Osteocyte (in vitro differentiated cells): ENCODE measurements at regions not wholly inside any gene's neighbourhood (a gene's known extent, or its start where the extent isn't known, plus 50 kb on each side); places are given as distances from the start of the nearest gene placed in this dataset.
"Not testable (repeated sequence)": the region's sequence is repeated elsewhere in the genome, so short reads cannot be mapped to it uniquely, and the experiment has no call there.

ENCODE experiments used
- DNase-seq: peaks from one replicate; pipeline ENCODE4 v3.0.0; 2021; ENCODE audit warnings: mixed read lengths; ENCODE audit not compliant: unreplicated experiment; ENCODE audit errors: extremely low spot score
- H3K27ac Mint-ChIP-seq: one replicate; pipeline ENCODE4 v1.8.0; 2021; ENCODE audit warnings: mild to moderate bottlenecking, mixed read lengths; ENCODE audit not compliant: unreplicated experiment
- H3K27me3 Mint-ChIP-seq: one replicate; pipeline ENCODE4 v1.8.0; 2021; ENCODE audit warnings: mixed read lengths; ENCODE audit not compliant: unreplicated experiment
- H3K36me3 Mint-ChIP-seq: one replicate; pipeline ENCODE4 v1.8.0; 2021; ENCODE audit warnings: mixed read lengths; ENCODE audit not compliant: unreplicated experiment
- H3K4me1 Mint-ChIP-seq: one replicate; pipeline ENCODE4 v1.8.0; 2021; ENCODE audit warnings: mixed read lengths; ENCODE audit not compliant: unreplicated experiment
- H3K4me3 Mint-ChIP-seq: one replicate; pipeline ENCODE4 v1.8.0; 2021; ENCODE audit warnings: mild to moderate bottlenecking, moderate library complexity, mixed read lengths; ENCODE audit not compliant: unreplicated experiment
- H3K9me3 Mint-ChIP-seq: one replicate; pipeline ENCODE4 v1.8.0; 2021; ENCODE audit warnings: mixed read lengths; ENCODE audit not compliant: unreplicated experiment
- TF ChIP-seq, protein P1 (sequence below): fragments of 200-600 bp; sonication (generic); IDR thresholded peaks from 2 replicates; pipeline ENCODE4 v1.5.0; 2021; ENCODE audit warnings: antibody characterized with exemption, mild to moderate bottlenecking, moderate library complexity

DNA sequence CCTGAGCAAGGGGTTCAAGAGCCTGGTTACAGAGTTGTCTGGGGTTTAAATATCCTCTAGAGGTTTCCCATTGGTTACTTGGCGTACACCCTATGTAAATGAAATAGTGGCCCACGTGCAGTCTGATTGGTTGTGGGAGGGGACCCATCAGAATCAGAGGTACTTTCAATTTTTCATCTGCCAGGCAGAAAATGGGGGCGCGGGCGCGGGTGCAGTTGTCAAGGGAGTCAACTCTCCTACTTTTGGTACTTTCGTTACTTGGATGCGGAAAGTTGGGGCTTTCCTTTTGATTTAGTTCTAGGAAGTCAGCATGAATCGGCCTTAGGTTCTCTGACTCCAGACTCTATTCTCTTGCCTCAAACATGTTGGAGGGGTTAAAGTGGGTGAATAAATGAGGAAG, 83.2 kb downstream of the DNAJB9 start:
- TF ChIP-seq, protein P1, sequence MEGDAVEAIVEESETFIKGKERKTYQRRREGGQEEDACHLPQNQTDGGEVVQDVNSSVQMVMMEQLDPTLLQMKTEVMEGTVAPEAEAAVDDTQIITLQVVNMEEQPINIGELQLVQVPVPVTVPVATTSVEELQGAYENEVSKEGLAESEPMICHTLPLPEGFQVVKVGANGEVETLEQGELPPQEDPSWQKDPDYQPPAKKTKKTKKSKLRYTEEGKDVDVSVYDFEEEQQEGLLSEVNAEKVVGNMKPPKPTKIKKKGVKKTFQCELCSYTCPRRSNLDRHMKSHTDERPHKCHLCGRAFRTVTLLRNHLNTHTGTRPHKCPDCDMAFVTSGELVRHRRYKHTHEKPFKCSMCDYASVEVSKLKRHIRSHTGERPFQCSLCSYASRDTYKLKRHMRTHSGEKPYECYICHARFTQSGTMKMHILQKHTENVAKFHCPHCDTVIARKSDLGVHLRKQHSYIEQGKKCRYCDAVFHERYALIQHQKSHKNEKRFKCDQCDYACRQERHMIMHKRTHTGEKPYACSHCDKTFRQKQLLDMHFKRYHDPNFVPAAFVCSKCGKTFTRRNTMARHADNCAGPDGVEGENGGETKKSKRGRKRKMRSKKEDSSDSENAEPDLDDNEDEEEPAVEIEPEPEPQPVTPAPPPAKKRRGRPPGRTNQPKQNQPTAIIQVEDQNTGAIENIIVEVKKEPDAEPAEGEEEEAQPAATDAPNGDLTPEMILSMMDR = no peak
- Mint-ChIP-seq H3K27ac (no peak overlapping the region), H3K4me1 (peaks cover 4% of the 10 kb centered on the region), H3K4me3 (no peak overlapping the region), H3K9me3 (no peaks in the 10 kb centered on the region), H3K27me3 (no peaks in the 10 kb centered on the region), H3K36me3 (no peaks in the 10 kb centered on the region)
- no peak for DNase-seq

DNA sequence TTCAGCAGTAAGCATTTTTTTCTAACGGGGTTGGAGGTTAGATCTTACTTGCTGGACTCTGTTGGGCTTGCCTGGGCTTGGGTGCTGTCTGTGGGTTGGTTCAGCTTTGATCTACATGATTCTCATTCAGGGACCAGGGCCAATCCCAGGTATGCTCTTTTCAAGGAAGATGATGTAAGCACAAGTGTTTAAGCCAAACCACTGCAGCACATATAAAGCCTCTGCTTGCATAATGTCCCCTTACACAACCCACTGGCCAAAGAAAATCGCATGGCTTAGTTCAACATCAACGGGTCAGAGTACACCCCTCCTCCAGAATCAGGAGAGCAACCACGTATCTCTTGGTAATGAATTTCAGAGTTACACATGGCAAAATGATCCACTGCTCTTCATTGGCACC, 83.9 kb downstream of the DNAJB9 start:
- no peaks in the 10 kb centered on the region for H3K27me3 Mint-ChIP-seq
- DNase-seq = no peak
- no peak overlapping the region for H3K4me3 Mint-ChIP-seq
- no peaks in the 10 kb centered on the region for H3K36me3 Mint-ChIP-seq
- H3K27ac Mint-ChIP-seq = no peak overlapping the region
- TF ChIP-seq, protein P1 = no peak
- H3K4me1 Mint-ChIP-seq = peaks cover 4% of the 10 kb centered on the region
- no peaks in the 10 kb centered on the region for H3K9me3 Mint-ChIP-seq

DNA sequence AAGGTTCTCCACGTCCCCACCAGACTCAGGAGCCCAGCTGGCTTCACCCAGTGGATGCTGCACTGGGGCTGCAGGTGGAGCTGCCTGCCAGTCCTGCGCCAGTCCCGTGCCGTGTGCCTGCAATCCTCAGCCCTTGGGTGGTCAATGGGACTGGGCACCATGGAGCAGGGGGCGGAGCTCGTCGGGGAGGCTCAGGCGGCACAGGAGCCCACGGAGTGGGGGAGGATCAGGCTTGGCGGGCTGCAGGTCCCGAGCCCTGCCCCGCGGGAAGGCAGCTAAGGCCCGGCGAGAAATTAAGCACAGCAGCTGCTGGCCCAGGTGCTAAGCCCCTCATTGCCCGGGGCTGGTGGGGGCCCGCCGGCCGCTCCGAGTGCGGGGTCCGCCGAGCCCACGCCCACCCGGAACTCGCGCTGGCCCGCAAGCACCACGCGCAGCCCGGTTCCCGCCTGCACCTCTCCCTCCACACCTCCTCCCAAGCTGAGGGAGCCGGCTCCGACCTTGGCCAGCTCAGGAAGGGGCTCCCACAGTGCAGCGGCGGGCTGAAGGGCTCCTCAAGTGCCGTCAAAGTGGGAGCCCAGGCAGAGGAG, 87.6 kb downstream of the DNAJB9 start:
- not testable (repeated sequence) for H3K36me3 Mint-ChIP-seq, H3K27me3 Mint-ChIP-seq, H3K9me3 Mint-ChIP-seq, H3K27ac Mint-ChIP-seq, H3K4me3 Mint-ChIP-seq, H3K4me1 Mint-ChIP-seq, DNase-seq

DNA sequence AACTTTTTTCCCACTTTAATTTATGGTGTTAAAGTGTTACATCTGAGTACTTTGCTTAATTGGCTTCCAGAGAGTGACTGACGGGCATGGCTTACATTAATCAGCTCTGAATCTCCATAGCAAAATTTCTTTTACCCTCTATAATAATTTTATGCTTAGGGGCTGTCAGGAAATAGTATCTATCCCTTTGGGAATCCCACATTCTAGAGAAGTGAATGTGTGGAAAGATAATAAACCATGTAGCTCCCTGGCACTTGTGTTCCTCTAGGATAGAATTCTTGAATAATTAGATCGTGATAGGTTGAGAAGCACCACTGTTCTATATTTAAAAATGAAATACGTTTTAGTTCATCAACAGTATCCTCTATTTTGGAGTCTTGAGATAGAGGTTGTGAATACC, 89.6 kb downstream of the DNAJB9 start:
- Mint-ChIP-seq H3K27me3 (peaks cover 14% of the 10 kb centered on the region), H3K36me3 (no peaks in the 10 kb centered on the region), H3K4me3 (no peak overlapping the region), H3K9me3 (no peaks in the 10 kb centered on the region), H3K4me1 (no peaks in the 10 kb centered on the region), H3K27ac (no peak overlapping the region)
- DNase-seq = no peak
- TF ChIP-seq, protein P1 = no peak

DNA sequence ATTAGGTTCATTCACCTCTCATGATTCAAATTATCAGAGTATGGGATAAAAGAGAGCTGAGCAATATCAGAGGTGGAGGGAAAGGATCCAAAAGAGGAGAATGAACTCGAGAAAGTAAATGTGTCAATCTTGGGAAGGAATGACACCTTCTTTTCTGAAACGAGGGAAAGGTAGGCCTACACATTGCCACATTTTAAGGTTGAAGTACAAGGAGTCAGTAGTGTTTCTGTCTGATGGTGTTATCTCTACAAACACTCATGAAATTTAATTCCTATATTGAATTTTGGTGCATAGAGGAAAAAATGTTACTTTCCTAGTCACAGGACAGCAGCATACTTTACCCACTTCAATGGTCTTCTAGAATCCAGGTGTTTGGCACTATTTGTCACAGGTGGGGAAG, 90.2 kb downstream of the DNAJB9 start:
- H3K27ac Mint-ChIP-seq = no peak overlapping the region
- no peak overlapping the region for H3K4me3 Mint-ChIP-seq
- peaks cover 14% of the 10 kb centered on the region for H3K27me3 Mint-ChIP-seq
- H3K4me1 Mint-ChIP-seq = no peaks in the 10 kb centered on the region
- no peaks in the 10 kb centered on the region for H3K9me3 Mint-ChIP-seq
- no peaks in the 10 kb centered on the region for H3K36me3 Mint-ChIP-seq
- TF ChIP-seq, protein P1 = no peak
- DNase-seq = no peak

GRCh38 chr7:108660465-108660864, 90.8 kb downstream of the DNAJB9 start:
- H3K27ac Mint-ChIP-seq = no peak overlapping the region
- H3K4me1 Mint-ChIP-seq = no peaks in the 10 kb centered on the region
- no peak for DNase-seq
- no peak overlapping the region for H3K4me3 Mint-ChIP-seq
- peaks cover 14% of the 10 kb centered on the region for H3K27me3 Mint-ChIP-seq
- no peaks in the 10 kb centered on the region for H3K9me3 Mint-ChIP-seq
- TF ChIP-seq, protein P1 = peak; percentile 30
- H3K36me3 Mint-ChIP-seq = no peaks in the 10 kb centered on the region
